Ascending aorta (tissue), 2 donors: ENCODE measurements at regions not wholly inside any gene's neighbourhood (a gene's known extent, or its start where the extent isn't known, plus 50 kb on each side); places are given as distances from the start of the nearest gene placed in this dataset.

ENCODE experiments used
- DNase-seq, 2 donors: peaks; one replicate each; pipeline ENCODE4 v3.0.0-alpha.2; 2019; ENCODE audit warnings: low spot score in 2 of 2
- H3K27ac ChIP-seq, 2 donors: fragments of 200-600 bp; sonication (generic); one replicate each; pipeline ENCODE4 v1.5.1; 2016 to 2017; ENCODE audit warnings: mild to moderate bottlenecking in 1 of 2
- H3K27me3 ChIP-seq: fragments of 200-600 bp; sonication (generic); one replicate; pipeline ENCODE4 v1.5.1; 2017
- H3K36me3 ChIP-seq, 2 donors: fragments of 200-600 bp; sonication (generic); one replicate each; pipeline ENCODE4 v1.5.1; 2016
- H3K4me1 ChIP-seq, 2 donors: fragments of 200-600 bp; sonication (generic); one replicate each; pipeline ENCODE4 v1.5.1; 2016 to 2017; ENCODE audit warnings: mild to moderate bottlenecking in 1 of 2
- H3K4me3 ChIP-seq, 2 donors: fragments of 200-600 bp; sonication (generic); one replicate each; pipeline ENCODE4 v1.5.1; 2016 to 2017; ENCODE audit warnings: mild to moderate bottlenecking in 1 of 2
- H3K9me3 ChIP-seq, 2 donors: fragments of 200-600 bp; sonication (generic); one replicate each; pipeline ENCODE4 v1.5.1; 2016
- CTCF ChIP-seq, 3 experiments: fragments of 200-600 bp in 2 of 3; fragments of 450-650 bp in 1 of 3; sonication (generic) in 2 of 3; IDR thresholded peaks; one replicate each; pipeline ENCODE4 v1.5.1; 2016 to 2019; ENCODE audit warnings: antibody characterized with exemption in 3 of 3, mild to moderate bottlenecking in 1 of 3, moderate library complexity in 1 of 3
- intact Hi-C: fragments of 100-400 bp; cut with DNase I; formaldehyde crosslinking; loops from one replicate; pipeline ENCODE4 v1.15.1; 2023

GRCh38 chr13:62139597-62139996 is 723.9 kb upstream of the PCDH20 start:
- Histone ChIP-seq H3K36me3 (no peaks in the 10 kb centered on the region), H3K27ac (no peak overlapping the region), H3K4me1 (no peaks in the 10 kb centered on the region), H3K27me3 (no peaks in the 10 kb centered on the region), H3K4me3 (no peak overlapping the region), H3K9me3 (peaks cover 0 to 3% of the 10 kb centered on the region in 2 donors)
- intact Hi-C loops = no loop called here
- no peak for TF ChIP-seq CTCF (IDR thresholded peaks at IDR 0.05)
- DNase-seq = no peak

- intact Hi-C loops = no loop called here
- no peak for TF ChIP-seq CTCF (IDR thresholded peaks at IDR 0.05)
- Histone ChIP-seq H3K9me3 (peaks cover 0 to 3% of the 10 kb centered on the region in 2 donors), H3K27me3 (no peaks in the 10 kb centered on the region), H3K4me1 (no peaks in the 10 kb centered on the region), H3K27ac (no peak overlapping the region), H3K36me3 (no peaks in the 10 kb centered on the region), H3K4me3 (no peak overlapping the region)
- no peak for DNase-seq
Observed at GRCh38 chr13:62137629-62138405, 722.2 kb upstream of the PCDH20 start.

DNA sequence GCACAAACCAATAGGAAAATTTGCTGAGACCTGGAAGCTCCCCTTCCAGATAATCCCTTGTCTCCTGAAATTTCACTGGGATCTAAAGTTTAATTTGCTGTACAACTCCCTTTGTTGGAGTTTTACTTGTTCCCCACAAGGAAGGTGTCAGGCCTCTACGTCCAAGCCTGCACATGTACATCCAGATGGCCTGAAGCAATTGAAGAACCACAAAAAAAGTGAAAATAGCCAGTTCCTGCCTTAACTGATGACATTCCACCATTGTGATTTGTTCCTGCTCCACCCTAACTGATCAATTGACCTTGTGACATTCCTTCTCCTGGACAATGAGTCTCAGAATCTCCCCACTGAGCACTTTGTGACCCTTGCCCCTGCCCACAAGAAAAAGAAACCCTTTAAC is 716.0 kb upstream of the PCDH20 start:
- DNase-seq = no peak
- Histone ChIP-seq H3K27ac (no peak overlapping the region), H3K36me3 (no peaks in the 10 kb centered on the region), H3K27me3 (no peaks in the 10 kb centered on the region), H3K4me1 (no peaks in the 10 kb centered on the region), H3K4me3 (no peak overlapping the region), H3K9me3 (no peaks in the 10 kb centered on the region)
- intact Hi-C loops = no loop called here
- TF ChIP-seq CTCF (IDR thresholded peaks at IDR 0.05) = no peak

DNA sequence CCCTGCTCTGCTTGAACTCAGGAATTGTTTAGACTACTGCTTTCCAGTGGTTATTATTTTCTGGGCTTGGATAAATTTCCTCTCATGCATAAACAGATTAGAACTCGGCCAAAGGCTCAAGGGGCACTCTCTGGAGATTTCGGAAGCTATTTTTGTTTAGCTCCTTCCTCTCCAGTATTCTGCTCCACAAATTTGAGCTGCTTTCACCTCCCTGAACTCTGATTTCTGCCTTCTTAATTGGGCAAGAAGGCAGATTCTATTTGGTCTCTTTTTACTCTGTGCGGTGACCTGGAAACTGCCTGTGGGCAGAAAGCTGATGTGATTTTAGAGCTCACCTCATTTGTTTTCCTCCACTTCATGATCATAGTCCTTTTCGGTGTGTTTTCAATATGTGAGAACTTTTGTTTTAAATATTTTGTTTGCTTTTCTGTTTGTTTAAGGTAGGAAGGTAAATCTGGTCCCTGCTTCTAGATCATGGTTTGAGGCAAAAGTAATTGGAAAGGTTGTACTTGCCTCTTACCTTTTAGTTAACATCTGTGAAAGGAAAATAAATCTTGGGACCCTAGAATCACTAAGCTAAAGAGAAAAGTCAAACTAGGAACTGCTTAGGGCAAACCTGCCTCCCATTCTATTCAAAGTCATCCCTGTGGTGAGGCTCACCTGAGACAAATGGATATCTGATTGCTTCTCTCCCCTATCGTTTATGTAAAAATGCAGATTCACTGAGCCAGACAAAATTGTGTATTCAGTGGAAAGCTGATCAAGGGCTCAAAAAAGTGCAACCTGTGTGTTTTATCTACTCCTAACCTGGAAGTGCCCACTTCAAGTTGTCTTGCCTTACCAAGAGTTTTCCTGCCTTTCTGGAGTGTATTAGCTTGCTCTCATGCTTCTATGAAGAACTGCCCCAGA is 714.7 kb upstream of the PCDH20 start:
- DNase-seq = no peak
- TF ChIP-seq CTCF (IDR thresholded peaks at IDR 0.05) = no peak
- H3K9me3 ChIP-seq = no peaks in the 10 kb centered on the region
- no peak overlapping the region for H3K27ac ChIP-seq
- no peaks in the 10 kb centered on the region for H3K4me1 ChIP-seq
- H3K27me3 ChIP-seq = no peaks in the 10 kb centered on the region
- no peak overlapping the region for H3K4me3 ChIP-seq
- intact Hi-C loops = no loop called here
- no peaks in the 10 kb centered on the region for H3K36me3 ChIP-seq

DNA sequence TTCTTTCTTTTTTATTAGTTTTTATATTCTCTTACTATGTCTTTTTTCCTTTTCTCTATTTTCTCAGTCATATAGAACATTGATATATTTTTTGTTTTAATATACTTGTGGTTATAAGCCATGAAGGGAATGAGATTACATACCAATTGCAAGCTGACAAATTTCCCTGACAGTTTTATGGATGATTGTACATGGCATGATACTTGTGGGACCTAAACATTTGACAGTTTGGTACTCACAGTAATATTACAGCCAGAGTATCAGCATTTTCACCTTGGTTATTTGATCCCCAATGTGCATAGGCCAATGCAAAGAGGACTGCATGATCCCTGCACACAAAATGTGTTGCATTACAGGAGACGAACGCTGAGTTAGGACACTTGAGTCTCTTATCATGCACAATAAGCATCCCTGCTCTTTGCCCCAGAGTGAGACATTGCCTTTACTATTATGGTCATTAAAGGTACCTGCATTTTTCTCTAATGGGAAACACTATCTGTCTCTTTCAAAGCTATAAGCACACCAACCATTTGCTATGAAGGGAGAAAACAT is 713.4 kb upstream of the PCDH20 start:
- Histone ChIP-seq H3K27ac (no peak overlapping the region), H3K36me3 (no peaks in the 10 kb centered on the region), H3K9me3 (no peaks in the 10 kb centered on the region), H3K4me1 (no peaks in the 10 kb centered on the region), H3K4me3 (no peak overlapping the region), H3K27me3 (no peaks in the 10 kb centered on the region)
- no peak for TF ChIP-seq CTCF (IDR thresholded peaks at IDR 0.05)
- intact Hi-C loops = no loop called here
- DNase-seq = no peak
